Astrocyte of the cerebellum (primary cell): ENCODE measurements at regions not wholly inside any gene's neighbourhood (a gene's known extent, or its start where the extent isn't known, plus 50 kb on each side); places are given as distances from the start of the nearest gene placed in this dataset.
"Not testable (repeated sequence)": the region's sequence is repeated elsewhere in the genome, so short reads cannot be mapped to it uniquely, and the experiment has no call there.

ENCODE experiments used
- DNase-seq: peaks from one replicate; pipeline ENCODE4 v3.0.0-alpha.2; 2011; ENCODE audit warnings: low read depth
- H3K4me3 ChIP-seq: 2 replicates; pipeline ENCODE4 v1.5.1; 2011; ENCODE audit warnings: mild to moderate bottlenecking, low read depth, low read length, moderate library complexity
- CTCF ChIP-seq: IDR thresholded peaks from 2 replicates; pipeline ENCODE4 v1.5.1; 2012; ENCODE audit warnings: low read length, low read depth, moderate library complexity, mild to moderate bottlenecking; ENCODE audit errors: missing control alignments
- in situ Hi-C: cut with HindIII; loops from 2 replicates; pipeline ENCODE4 v1.10.0; 2017; ENCODE audit warnings: low sequenced_read_pairs

GRCh38 chr5:72596956-72597355 is 89.7 kb upstream of the ZNF366 start:
- no peak overlapping the region for H3K4me3 ChIP-seq
- no peak for TF ChIP-seq CTCF
- DNase-seq, result no peak
- in situ Hi-C loops, result no loop called here

GRCh38 chr5:72588640-72589039 is 81.4 kb upstream of the ZNF366 start:
- DNase-seq, result no peak
- in situ Hi-C loops, result no loop called here
- TF ChIP-seq CTCF, result no peak

GRCh38 chr5:72587661-72588308 is 80.6 kb upstream of the ZNF366 start:
- in situ Hi-C loops, result no loop called here
- no peak overlapping the region for H3K4me3 ChIP-seq
- DNase-seq, result no peak
- TF ChIP-seq CTCF, result no peak

More at GRCh38 chr5:72588640-72589039, 81.4 kb upstream of the ZNF366 start:
- no peak overlapping the region for H3K4me3 ChIP-seq

GRCh38 chr5:72586788-72587530 is 79.7 kb upstream of the ZNF366 start:
- no peak for DNase-seq
- H3K4me3 ChIP-seq, result no peak overlapping the region
- in situ Hi-C loops, result no loop called here
- no peak for TF ChIP-seq CTCF

GRCh38 chr5:72584466-72584865 is 77.3 kb upstream of the ZNF366 start:
- H3K4me3 ChIP-seq, result no peak overlapping the region
- DNase-seq, result no peak
- in situ Hi-C loops, result no loop called here
- TF ChIP-seq CTCF, result no peak

- DNase-seq, H3K4me3 ChIP-seq, in situ Hi-C loops: not testable (repeated sequence)
These were observed 72.1 kb upstream of the ZNF366 start for GRCh38 chr5:72579290-72579689.

- no peak for DNase-seq
- no peak overlapping the region for H3K4me3 ChIP-seq
- in situ Hi-C loops, result no loop called here
- no peak for TF ChIP-seq CTCF
These were observed 65.1 kb upstream of the ZNF366 start for GRCh38 chr5:72572236-72572765.
